Gastroesophageal sphincter (tissue), 4 donors: ENCODE measurements at regions not wholly inside any gene's neighbourhood (a gene's known extent, or its start where the extent isn't known, plus 50 kb on each side); places are given as distances from the start of the nearest gene placed in this dataset.

Source experiments
- ATAC-seq: fragments of 150-250 bp; one replicate; pipeline ENCODE4 v1.9.1; 2016; ENCODE audit warnings: mild to moderate bottlenecking, moderate library complexity
- H3K27ac ChIP-seq, 4 donors: fragments of 200-600 bp; sonication (generic) in 3 of 4; 1 replicate in 3 of 4; 2 replicates in 1 of 4; pipeline ENCODE4 v1.5.1; 2016 to 2019
- H3K27me3 ChIP-seq: fragments of 200-600 bp; sonication (generic); one replicate; pipeline ENCODE4 v1.5.1; 2019
- H3K36me3 ChIP-seq, 2 donors: fragments of 200-600 bp; sonication (generic); one replicate each; pipeline ENCODE4 v1.5.1; 2019; ENCODE audit warnings: control low read depth in 1 of 2
- H3K4me1 ChIP-seq, 3 donors: fragments of 200-600 bp; sonication (generic); 1 replicate in 2 of 3; 2 replicates in 1 of 3; pipeline ENCODE4 v1.5.1; 2016 to 2019; ENCODE audit warnings: control low read depth in 2 of 3
- H3K4me3 ChIP-seq, 2 donors: fragments of 200-600 bp; sonication (generic); one replicate each; pipeline ENCODE4 v1.5.1; 2019; ENCODE audit warnings: mild to moderate bottlenecking in 1 of 2, moderate library complexity in 1 of 2
- H3K9me3 ChIP-seq, 3 donors: fragments of 200-600 bp; sonication (generic); one replicate each; pipeline ENCODE4 v1.5.1; 2017 to 2019; ENCODE audit warnings: control low read depth in 2 of 3
- CTCF ChIP-seq, 4 experiments: fragments of 200-600 bp in 2 of 4; fragments of 450-650 bp in 2 of 4; sonication (generic) in 1 of 4; IDR thresholded peaks; one replicate each; pipeline ENCODE4 v1.5.1; 2017 to 2019; ENCODE audit warnings: antibody characterized with exemption in 4 of 4, mild to moderate bottlenecking in 2 of 4, moderate library complexity in 2 of 4
- EP300 ChIP-seq: sonication (generic); formaldehyde crosslinking; IDR thresholded peaks from one replicate; pipeline ENCODE4 v1.6.1; 2017; ENCODE audit warnings: antibody characterized with exemption, mild to moderate bottlenecking
- POLR2A ChIP-seq, 2 donors: fragments of 450-650 bp; IDR thresholded peaks; one replicate each; pipeline ENCODE4 v1.6.1; 2017; ENCODE audit warnings: antibody characterized with exemption in 2 of 2, mild to moderate bottlenecking in 2 of 2, moderate library complexity in 1 of 2
- POLR2AphosphoS5 ChIP-seq: sonication (generic); formaldehyde crosslinking; IDR thresholded peaks from one replicate; pipeline ENCODE4 v1.6.1; 2017; ENCODE audit warnings: antibody characterized with exemption
- WGBS, 2 donors: methylation state at CpG; one replicate each; pipeline ENCODE4 v1.1.5; 2018; ENCODE audit warnings: low coverage in 1 of 2; 5-methylcytosine and 5-hydroxymethylcytosine counted together

DNA sequence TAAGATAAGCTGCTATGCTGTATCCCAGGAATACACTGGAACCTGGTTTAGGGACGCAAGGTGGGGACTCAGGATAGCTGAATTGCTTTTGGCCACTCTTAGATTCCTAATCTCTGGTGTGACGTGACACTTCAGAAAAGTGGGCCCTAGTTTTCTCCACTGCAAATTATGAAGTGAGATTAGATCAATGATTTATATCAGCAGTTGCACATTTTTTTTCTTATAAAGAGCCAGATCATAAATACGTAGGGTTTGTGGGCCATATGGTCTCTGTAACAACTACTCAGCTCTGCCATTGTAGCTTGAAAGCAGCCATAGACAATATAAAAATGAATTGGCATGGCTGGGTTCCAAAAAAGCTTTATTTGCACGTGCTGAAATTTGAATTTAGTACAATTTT, 85.4 kb upstream of the CPO start:
- Histone ChIP-seq H3K27me3 (no peaks in the 10 kb centered on the region), H3K4me3 (no peak overlapping the region), H3K27ac (no peak overlapping the region), H3K36me3 (no peaks in the 10 kb centered on the region), H3K4me1 (peaks cover 0 to 20% (median 3%) of the 10 kb centered on the region in 3 donors), H3K9me3 (no peaks in the 10 kb centered on the region)
- ATAC-seq = no peak
- TF ChIP-seq CTCF (IDR thresholded peaks at IDR 0.05) (no peak), POLR2A (IDR thresholded peaks at IDR 0.05) (no peak), POLR2AphosphoS5 (no peak), EP300 (no peak)
- WGBS, 2 donors = 50 to 73% methylated on average over 3 to 4 of the region's 4 CpGs

- H3K4me3 ChIP-seq = no peak overlapping the region
- 57 to 78% methylated on average over 2 to 7 of the region's 10 CpGs for WGBS, 2 donors
These were observed 83.5 kb upstream of the CPO start for GRCh38 chr2:206855585-206856433.

DNA sequence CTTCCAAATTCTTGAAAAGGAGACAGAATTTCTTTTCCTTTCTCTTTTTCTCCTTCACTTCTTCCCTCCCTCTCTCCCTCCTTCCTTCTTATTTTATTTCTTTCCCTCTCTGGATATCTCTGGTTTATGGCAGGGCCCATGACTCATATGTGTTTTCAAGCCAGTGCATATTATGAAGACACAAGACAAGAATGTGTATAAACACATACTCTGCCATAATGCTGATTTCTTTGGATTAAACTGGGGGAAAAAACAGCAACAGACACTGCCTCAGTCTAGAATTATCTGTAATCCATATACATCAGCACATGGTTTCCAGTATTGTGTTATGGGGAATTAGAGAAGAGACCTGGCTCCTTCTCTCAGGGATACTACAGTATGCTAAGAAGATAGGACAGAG, 82.8 kb upstream of the CPO start:
- H3K27ac ChIP-seq = peak overlapping the region in 1 of 4 donors; percentile 59
- no peaks in the 10 kb centered on the region for H3K27me3 ChIP-seq
- TF ChIP-seq POLR2A (IDR thresholded peaks at IDR 0.05) = no peak
- no peak for TF ChIP-seq POLR2AphosphoS5
- TF ChIP-seq CTCF (IDR thresholded peaks at IDR 0.05) = no peak
- TF ChIP-seq EP300 = no peak
- ATAC-seq = no peak
- peaks cover 0 to 20% (median 3%) of the 10 kb centered on the region in 3 donors for H3K4me1 ChIP-seq
- no peaks in the 10 kb centered on the region for H3K36me3 ChIP-seq
- no peak overlapping the region for H3K4me3 ChIP-seq
- no peaks in the 10 kb centered on the region for H3K9me3 ChIP-seq

More at GRCh38 chr2:206855585-206856433, 83.5 kb upstream of the CPO start:
- H3K27me3 ChIP-seq = no peaks in the 10 kb centered on the region
- H3K4me1 ChIP-seq = peaks cover 0 to 20% (median 3%) of the 10 kb centered on the region in 3 donors
- no peaks in the 10 kb centered on the region for H3K36me3 ChIP-seq
- no peaks in the 10 kb centered on the region for H3K9me3 ChIP-seq
- no peak for TF ChIP-seq POLR2A (IDR thresholded peaks at IDR 0.05)
- TF ChIP-seq CTCF (IDR thresholded peaks at IDR 0.05) = no peak
- no peak for TF ChIP-seq EP300
- no peak for TF ChIP-seq POLR2AphosphoS5
- no peak for ATAC-seq
- H3K27ac ChIP-seq = peak overlapping the region in 2 of 4 donors; percentile 26 to 59

DNA sequence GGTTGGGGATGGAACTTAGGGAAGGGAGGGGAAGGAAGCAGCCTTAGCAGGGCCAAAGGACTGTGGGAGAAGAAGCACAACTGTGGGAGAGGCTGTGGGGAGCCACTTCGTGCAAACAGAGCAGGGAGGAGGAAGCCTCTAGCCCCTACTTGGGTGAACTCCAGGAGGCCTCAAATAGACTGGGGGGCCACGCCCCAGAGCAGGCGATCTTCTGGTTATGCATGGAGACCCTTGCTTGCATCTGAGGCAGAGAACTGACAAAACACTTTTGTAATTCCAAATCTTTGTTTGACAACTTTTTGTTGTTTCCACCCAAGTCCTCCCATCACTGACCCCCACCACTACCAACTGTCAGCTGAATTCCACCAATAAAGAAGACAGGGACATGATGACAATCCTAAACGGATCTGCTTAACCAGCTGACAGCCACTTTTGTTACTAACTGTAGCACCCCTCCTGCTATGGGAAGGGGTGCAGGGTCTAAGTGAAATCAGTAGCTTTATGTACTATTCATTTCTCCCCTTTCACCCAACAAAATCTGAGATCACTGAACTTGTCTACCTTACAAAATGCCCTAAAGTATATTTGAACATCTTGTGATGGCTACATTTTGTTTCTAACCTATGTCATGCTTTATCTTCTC, 80.5 kb upstream of the CPO start:
- ATAC-seq = no peak
- no peaks in the 10 kb centered on the region for H3K36me3 ChIP-seq
- TF ChIP-seq POLR2A (IDR thresholded peaks at IDR 0.05) = no peak
- no peak for TF ChIP-seq POLR2AphosphoS5
- peaks cover 0 to 27% (median 3%) of the 10 kb centered on the region in 3 donors for H3K4me1 ChIP-seq
- H3K27ac ChIP-seq = no peak overlapping the region
- H3K4me3 ChIP-seq = no peak overlapping the region
- 71 to 75% methylated on average over 4 of the region's 4 CpGs for WGBS, 2 donors
- H3K9me3 ChIP-seq = no peaks in the 10 kb centered on the region
- H3K27me3 ChIP-seq = no peaks in the 10 kb centered on the region

DNA sequence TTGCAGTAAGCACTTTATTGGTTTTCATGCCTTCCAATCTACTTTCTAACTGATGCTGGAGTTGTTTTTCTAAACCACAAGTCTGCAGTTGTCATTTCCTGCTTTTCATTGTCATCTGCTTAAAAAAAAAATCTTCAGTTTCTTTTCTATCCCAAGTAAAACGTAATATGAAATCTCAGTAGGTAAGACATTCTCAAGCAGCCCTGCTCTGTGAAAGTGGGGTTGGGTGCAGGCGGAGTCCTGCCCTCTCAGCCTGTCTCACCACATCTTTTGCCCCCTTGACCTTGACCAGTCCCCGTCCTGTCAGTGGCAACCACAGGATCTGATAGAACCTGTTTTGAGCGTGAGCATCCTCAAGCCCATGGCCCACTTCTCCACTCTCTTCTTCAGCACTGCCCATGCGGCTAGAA, 80.0 kb upstream of the CPO start:
- TF ChIP-seq CTCF (IDR thresholded peaks at IDR 0.05) = no peak
- no peak for TF ChIP-seq POLR2A (IDR thresholded peaks at IDR 0.05)
- no peak for TF ChIP-seq POLR2AphosphoS5
- TF ChIP-seq EP300 = no peak
- no peak for ATAC-seq
- H3K4me3 ChIP-seq = no peak overlapping the region
- 79 to 100% methylated on average over 2 to 5 of the region's 5 CpGs for WGBS, 2 donors
- H3K27ac ChIP-seq = no peak overlapping the region
- peaks cover 0 to 27% (median 3%) of the 10 kb centered on the region in 3 donors for H3K4me1 ChIP-seq
- no peaks in the 10 kb centered on the region for H3K27me3 ChIP-seq
- H3K9me3 ChIP-seq = no peaks in the 10 kb centered on the region
- H3K36me3 ChIP-seq = no peaks in the 10 kb centered on the region
